Stimulated activated CD4-positive, alpha-beta T cell treated with anti-CD3 and anti-CD28 coated beads, Interleukin-2, amount 100 ng/mL, for 24 hours (primary cell): ENCODE measurements at regions not wholly inside any gene's neighbourhood (a gene's known extent, or its start where the extent isn't known, plus 50 kb on each side); places are given as distances from the start of the nearest gene placed in this dataset.

Experiments
- DNase-seq, 2 donors: peaks; one replicate each; pipeline ENCODE4 v3.0.0-alpha.2; 2020

GRCh38 chr1:219472596-219472995 is 140.3 kb downstream of the ZC3H11B start:
- DNase-seq = no peak

GRCh38 chr1:219467524-219467923 is 145.4 kb downstream of the ZC3H11B start:
- DNase-seq = no peak

- no peak for DNase-seq
Measured at GRCh38 chr1:219466766-219467165, 146.1 kb downstream of the ZC3H11B start.

- no peak for DNase-seq
Measured at GRCh38 chr1:219465212-219466093, 147.5 kb downstream of the ZC3H11B start.

- DNase-seq = no peak
Measured at GRCh38 chr1:219463636-219464035, 149.3 kb downstream of the ZC3H11B start.

- no peak for DNase-seq
Measured at GRCh38 chr1:219461981-219462400, 150.9 kb downstream of the ZC3H11B start.

GRCh38 chr1:219460896-219461815 is 151.7 kb downstream of the ZC3H11B start:
- DNase-seq = no peak

- DNase-seq = no peak
Measured at GRCh38 chr1:219460081-219460895, 152.6 kb downstream of the ZC3H11B start.

- DNase-seq = no peak
Measured at GRCh38 chr1:219459351-219460080, 153.4 kb downstream of the ZC3H11B start.

- DNase-seq = no peak
Measured at GRCh38 chr1:219446288-219446687, 166.6 kb downstream of the ZC3H11B start.

- no peak for DNase-seq
Measured at GRCh38 chr1:219445864-219446263, 167.0 kb downstream of the ZC3H11B start.

- DNase-seq = no peak
Measured at GRCh38 chr1:219444474-219444873, 168.4 kb downstream of the ZC3H11B start.

GRCh38 chr1:219443763-219444162 is 169.1 kb downstream of the ZC3H11B start:
- no peak for DNase-seq

GRCh38 chr1:219442611-219443061 is 170.3 kb downstream of the ZC3H11B start:
- DNase-seq = no peak

- no peak for DNase-seq
Measured at GRCh38 chr1:219441884-219442283, 171.0 kb downstream of the ZC3H11B start.

- DNase-seq = no peak
Measured at GRCh38 chr1:219439376-219439775, 173.5 kb downstream of the ZC3H11B start.

- no peak for DNase-seq
Measured at GRCh38 chr1:219438386-219438785, 174.5 kb downstream of the ZC3H11B start.

GRCh38 chr1:219434923-219435297 is 178.0 kb downstream of the ZC3H11B start:
- DNase-seq = no peak

- DNase-seq = no peak
Measured at GRCh38 chr1:219434285-219434922, 178.5 kb downstream of the ZC3H11B start.

- DNase-seq = no peak
Measured at GRCh38 chr1:219433496-219434131, 179.3 kb downstream of the ZC3H11B start.

- no peak for DNase-seq
Measured at GRCh38 chr1:219433001-219433400, 179.9 kb downstream of the ZC3H11B start.
